ENCODE measurements at regions not wholly inside any gene's neighbourhood (a gene's known extent, or its start where the extent isn't known, plus 50 kb on each side); places are given as distances from the start of the nearest gene placed in this dataset.

- no peak for TF ChIP-seq POLR2AphosphoS5 (IDR thresholded peaks at IDR 0.05)
- no peak for TF ChIP-seq CTCF (IDR thresholded peaks at IDR 0.05)
Observed at GRCh38 chr15:70166506-70167087, 68.9 kb upstream of the TLE3 start.

All from prostate gland (tissue), 2 donors.